K562 (cell line): ENCODE measurements at regions not wholly inside any gene's neighbourhood (a gene's known extent, or its start where the extent isn't known, plus 50 kb on each side); places are given as distances from the start of the nearest gene placed in this dataset.

Experiments used
- ATAC-seq: fragments of 200-7000 bp; cut with Tn5 transposase; 3 replicates; pipeline ENCODE4 v1.9.1; 2020; ENCODE audit warnings: moderate library complexity
- BruUV-seq: library from RNA; stranded (reverse); fragments of 400-500 nt; replicated peaks from 2 replicates; lab custom pipeline; 2021; lab: Mats Ljungman, UMichigan
- CTCF ChIA-PET: fragments of 300-600 bp; formaldehyde crosslinking; extraction: SDS; loops from one replicate; lab custom pipeline; 2021; ENCODE audit warnings: low intra/inter-chr PET ratio; lab: Yijun Ruan, JAX
- POLR2A ChIA-PET: fragments of 300-600, 350-650 bp; sonication (Branson Sonifier 250); formaldehyde crosslinking; extraction: SDS; loops from one replicate; lab custom pipeline; 2021; ENCODE audit warnings: antibody characterized with exemption, inconsistent platforms; lab: Yijun Ruan, JAX
- DNase-seq, 4 experiments: peaks; one replicate each; pipeline versions ENCODE4 v3.0.0 to v3.0.0-alpha.2; 2011 to 2018; ENCODE audit warnings: low spot score in 3 of 4, mixed read lengths in 3 of 4; ENCODE audit errors: extremely low read depth in 1 of 4
- FAIRE-seq: peaks from 2 replicates; lab custom pipeline; 2011; peaks lifted over from hg19 to GRCh38; lab: Jason Lieb, UNC
- H2AFZ ChIP-seq: 2 replicates; pipeline ENCODE4 v1.6.0; 2011; ENCODE audit warnings: low read depth, low read length, control low read depth, inconsistent platforms
- H3K27ac ChIP-seq: fragments of 200-600 bp; 3 replicates; pipeline ENCODE4 v1.8.0; 2011; ENCODE audit warnings: low read depth, mild to moderate bottlenecking, control low read depth, inconsistent platforms, low read length, moderate library complexity, mixed read lengths; ENCODE audit errors: extremely low read depth
- H3K27me3 ChIP-seq, 2 experiments: fragments of 300-600 bp in 1 of 2; 2 replicates in 1 of 2; 3 replicates in 1 of 2; pipeline versions ENCODE4 v1.6.0 to v1.8.0; 2011; ENCODE audit warnings: inconsistent platforms in 2 of 2, low read length in 2 of 2, mild to moderate bottlenecking in 1 of 2, mixed read lengths in 1 of 2, moderate library complexity in 1 of 2; ENCODE audit not compliant: control insufficient read depth in 2 of 2, insufficient read depth in 2 of 2
- H3K36me3 ChIP-seq: fragments of 300-600 bp; 3 replicates; pipeline ENCODE4 v1.8.0; 2011; ENCODE audit warnings: mild to moderate bottlenecking, low read length, inconsistent platforms; ENCODE audit not compliant: control insufficient read depth, insufficient read depth
- H3K4me1 ChIP-seq, 2 experiments: fragments of 200-600 bp in 1 of 2; replicated peaks in 1 of 2; 2 replicates in 1 of 2; 3 replicates in 1 of 2; pipeline versions ENCODE4 v1.5.1 to v1.8.0; 2011; ENCODE audit warnings: inconsistent platforms in 2 of 2, low read length in 2 of 2, mild to moderate bottlenecking in 1 of 2, mixed read lengths in 1 of 2, moderate library complexity in 1 of 2; ENCODE audit not compliant: control insufficient read depth in 2 of 2, insufficient read depth in 2 of 2
- H3K4me2 ChIP-seq: 2 replicates; pipeline ENCODE4 v1.6.1; 2011; ENCODE audit warnings: low read length, control low read depth, inconsistent platforms, mixed read lengths; ENCODE audit not compliant: insufficient read depth
- H3K4me3 ChIP-seq: fragments of 200-600 bp; sonication (generic), shearing (Covaris generic); 2 replicates; pipeline ENCODE4 v1.5.1; 2016; ENCODE audit warnings: control low read depth, inconsistent platforms
- H3K79me2 ChIP-seq: fragments of 200-600 bp; 3 replicates; pipeline ENCODE4 v1.8.0; 2011; ENCODE audit warnings: low read length, inconsistent platforms; ENCODE audit not compliant: control insufficient read depth, insufficient read depth
- H3K9ac ChIP-seq, 2 experiments: 2 replicates each; pipeline versions ENCODE4 v1.6.0 to v1.6.1; 2011; ENCODE audit warnings: low read depth in 2 of 2, low read length in 2 of 2, control low read depth in 1 of 2, inconsistent platforms in 1 of 2, mild to moderate bottlenecking in 1 of 2, mixed read lengths in 1 of 2; ENCODE audit not compliant: insufficient read depth in 1 of 2
- H3K9me1 ChIP-seq: one replicate; pipeline ENCODE4 v1.6.0; 2011; ENCODE audit warnings: inconsistent platforms, mild to moderate bottlenecking, low read length, moderate library complexity; ENCODE audit not compliant: control insufficient read depth, insufficient read depth
- H3K9me3 ChIP-seq: replicated peaks from 2 replicates; pipeline ENCODE4 v1.5.1; 2011; ENCODE audit warnings: low read depth, low read length, inconsistent platforms; ENCODE audit not compliant: control insufficient read depth, insufficient read depth
- H4K20me1 ChIP-seq: replicated peaks from 2 replicates; pipeline ENCODE4 v1.6.1; 2011; ENCODE audit warnings: low read length, inconsistent platforms, mixed read lengths; ENCODE audit not compliant: control insufficient read depth, insufficient read depth
- ARID1B ChIP-seq: fragments of 450-650 bp; IDR thresholded peaks from 2 replicates; pipeline ENCODE4 v1.6.1; 2016; ENCODE audit warnings: antibody characterized with exemption, mild to moderate bottlenecking, inconsistent platforms
- BHLHE40 ChIP-seq: IDR thresholded peaks from 2 replicates; pipeline ENCODE4 v1.6.1; 2011; ENCODE audit warnings: low read length, improper control_type of control experiment
- CBFA2T3 ChIP-seq: fragments of 450-650 bp; IDR thresholded peaks from 2 replicates; pipeline ENCODE4 v1.6.1; 2017
- DIDO1 ChIP-seq: fragments of 450-650 bp; IDR thresholded peaks from 2 replicates; pipeline ENCODE4 v1.6.1; 2016; ENCODE audit warnings: low read depth, missing biosample characterization, missing genetic modification characterization
- FOXP4 ChIP-seq: sonication (generic); formaldehyde crosslinking; IDR thresholded peaks from 2 replicates; pipeline ENCODE4 v1.8.0; 2022; ENCODE audit warnings: mild to moderate bottlenecking, missing genetic modification reagents, borderline replicate concordance
- RBM39 ChIP-seq: fragments of 200-400 bp; formaldehyde crosslinking; optimal IDR thresholded peaks from 2 replicates; pipeline ENCODE3; 2018; ENCODE audit warnings: low read depth, low read length
- RCOR1 ChIP-seq, 2 experiments: IDR thresholded peaks; 2 replicates each; pipeline ENCODE4 v1.6.1; 2012; ENCODE audit warnings: low read depth in 2 of 2, low read length in 2 of 2, borderline replicate concordance in 1 of 2, improper control_type of control experiment in 1 of 2
- SP2 ChIP-seq: IDR thresholded peaks from 2 replicates; pipeline ENCODE4 v1.6.1; 2011; ENCODE audit warnings: mild to moderate bottlenecking, low read depth, low read length, moderate library complexity; ENCODE audit not compliant: poor library complexity, severe bottlenecking; ENCODE audit errors: extremely low read depth
- SREBF1 ChIP-seq: fragments of 150-350 bp; IDR thresholded peaks from 2 replicates; pipeline ENCODE4 v1.6.1; 2014; ENCODE audit warnings: antibody characterized with exemption, low read depth, low read length, borderline replicate concordance
- ZBTB2 ChIP-seq: fragments of 450-650 bp; IDR thresholded peaks from 2 replicates; pipeline ENCODE4 v1.6.1; 2016; ENCODE audit warnings: antibody characterized with exemption
- WGBS: fragments of 100-300 bp; shearing (Covaris generic); methylation state at CpG from one replicate; pipeline ENCODE4 v1.1.6; 2016; ENCODE audit warnings: low coverage, mixed read lengths; ENCODE audit not compliant: insufficient coverage; ENCODE audit errors: missing lambda C conversion rate; 5-methylcytosine and 5-hydroxymethylcytosine counted together
- in situ Hi-C: fragments of 300-500 bp; cut with MboI; formaldehyde crosslinking; loops from 4 replicates; pipeline ENCODE4 v1.15.0; 2018; ENCODE audit warnings: inconsistent platforms, mixed read lengths
- intact Hi-C: fragments of 100-400 bp; cut with micrococcal nuclease; formaldehyde crosslinking; loops from 2 replicates; pipeline ENCODE4 v1.14.2; 2022

GRCh38 chr2:30310371-30310770 lies 79.0 kb downstream of the LBH start:
- intact Hi-C loops (no loop called here), in situ Hi-C loops (no loop called here)
- no peaks in the 10 kb centered on the region for H4K20me1 ChIP-seq
- no peaks in the 10 kb centered on the region for H3K27me3 ChIP-seq
- ChIA-PET POLR2A (interaction anchor here (0.6 to 1.2 kb wide), 6 partner anchors 9 to 73 kb away, joined by 3 read pairs; no protein-coding TSS in a partner anchor), CTCF (no interaction called here)
- H3K4me2 ChIP-seq, result no peak overlapping the region; the same call in 1 of the 2 replicates
- no peak overlapping the region for H3K27ac ChIP-seq
- DNase-seq (peak in 1 of 4 experiments; percentile 55), ATAC-seq (peak; percentile 67), FAIRE-seq (peak; percentile 86)
- peaks cover 4 to 19% of the 10 kb centered on the region in 2 experiments; a peak in 4 of 5 replicates for H3K4me1 ChIP-seq
- no TSS peak for BruUV-seq
- WGBS, result 16% methylated on average over 5 of the region's 5 CpGs
- TF ChIP-seq CBFA2T3, result peak; percentile 41; the same call in 1 of the 2 replicates
- no peak for TF ChIP-seq BHLHE40
- TF ChIP-seq RCOR1 (IDR thresholded peaks at IDR 0.05; ENCODE audit: borderline replicate concordance in 1 of 2, low read depth in 2 of 2, low read length in 2 of 2), result peak in 1 of 2 experiments; percentile 33; a peak in 1 of 4 replicates
- peak; percentile 9; the same call in 1 of the 2 replicates for TF ChIP-seq ARID1B
- no peaks in the 10 kb centered on the region for H3K9me1 ChIP-seq
- H3K4me3 ChIP-seq, result no peak overlapping the region
- no peaks in the 10 kb centered on the region for H3K36me3 ChIP-seq
- no peak overlapping the region for H3K9ac ChIP-seq
- H3K79me2 ChIP-seq, result no peaks in the 10 kb centered on the region
- no peak overlapping the region for H2AFZ ChIP-seq
- no peaks in the 10 kb centered on the region for H3K9me3 ChIP-seq

GRCh38 chr2:30310955-30311354 lies 79.6 kb downstream of the LBH start:
- Histone ChIP-seq H3K27ac (no peak overlapping the region), H3K27me3 (no peaks in the 10 kb centered on the region), H3K79me2 (no peaks in the 10 kb centered on the region), H3K36me3 (no peaks in the 10 kb centered on the region), H2AFZ (no peak overlapping the region), H3K9me1 (no peaks in the 10 kb centered on the region), H3K4me2 (no peak overlapping the region; the same call in 1 of the 2 replicates), H3K9me3 (no peaks in the 10 kb centered on the region), H3K9ac (peak overlapping the region in 1 of 2 experiments; percentile 74; a peak in 2 of 4 replicates), H3K4me1 (peaks cover 4 to 19% of the 10 kb centered on the region in 2 experiments; a peak in 4 of 5 replicates), H4K20me1 (no peaks in the 10 kb centered on the region), H3K4me3 (no peak overlapping the region)
- BruUV-seq, result no TSS peak
- POLR2A ChIA-PET, result interaction anchor here (0.6 to 1.2 kb wide), 4 partner anchors 9 to 74 kb away, joined by 3 read pairs; no protein-coding TSS in a partner anchor
- no peak for DNase-seq
- ATAC-seq, result no peak; the same call in 2 of the 3 replicates
- 74% methylated on average over 5 of the region's 5 CpGs for WGBS
- intact Hi-C loops, result no loop called here
- CTCF ChIA-PET, result no interaction called here
- no peak for FAIRE-seq
- in situ Hi-C loops, result no loop called here
- TF ChIP-seq ZBTB2, result no peak
- TF ChIP-seq DIDO1 (tag), result no peak
- TF ChIP-seq FOXP4, result no peak
- no peak for TF ChIP-seq RBM39
- TF ChIP-seq SREBF1, result no peak
- no peak for TF ChIP-seq SP2
